Uterus (tissue), 3 donors: ENCODE measurements at regions not wholly inside any gene's neighbourhood (a gene's known extent, or its start where the extent isn't known, plus 50 kb on each side); places are given as distances from the start of the nearest gene placed in this dataset.

Experiments used
- DNase-seq, 2 donors: peaks; one replicate each; pipeline ENCODE4 v3.0.0-alpha.2; 2019 to 2020
- H3K27ac ChIP-seq, 2 donors: fragments of 200-600 bp; sonication (generic); 1 replicate in 1 of 2; 2 replicates in 1 of 2; pipeline ENCODE4 v1.5.1; 2016 to 2018
- H3K27me3 ChIP-seq, 2 donors: fragments of 200-600 bp; sonication (generic); one replicate each; pipeline ENCODE4 v1.5.1; 2018 to 2019; ENCODE audit warnings: control low read depth in 1 of 2
- H3K36me3 ChIP-seq, 2 donors: fragments of 200-600 bp; sonication (generic); one replicate each; pipeline ENCODE4 v1.5.1; 2019; ENCODE audit warnings: control low read depth in 1 of 2
- H3K4me1 ChIP-seq, 2 donors: fragments of 200-600 bp; sonication (generic); one replicate each; pipeline ENCODE4 v1.5.1; 2018 to 2019; ENCODE audit warnings: control low read depth in 1 of 2
- H3K4me3 ChIP-seq, 2 donors: fragments of 200-600 bp; sonication (generic); 1 replicate in 1 of 2; 2 replicates in 1 of 2; pipeline ENCODE4 v1.5.1; 2018 to 2019; ENCODE audit warnings: mild to moderate bottlenecking in 1 of 2
- H3K9me3 ChIP-seq, 2 donors: fragments of 200-600 bp; sonication (generic); one replicate each; pipeline ENCODE4 v1.5.1; 2019; ENCODE audit warnings: control low read depth in 1 of 2
- CTCF ChIP-seq, 4 experiments: fragments of 200-600 bp in 2 of 4; fragments of 450-650 bp in 2 of 4; sonication (generic) in 2 of 4; IDR thresholded peaks; one replicate each; pipeline ENCODE4 v1.5.1; 2016 to 2019; ENCODE audit warnings: antibody characterized with exemption in 4 of 4, mild to moderate bottlenecking in 2 of 4, moderate library complexity in 1 of 4
- POLR2A ChIP-seq, 2 donors: fragments of 450-650 bp; IDR thresholded peaks; one replicate each; pipeline ENCODE4 v1.6.1; 2016; ENCODE audit warnings: antibody characterized with exemption in 2 of 2, mild to moderate bottlenecking in 1 of 2, moderate library complexity in 1 of 2
- intact Hi-C: fragments of 100-400 bp; cut with DNase I; formaldehyde crosslinking; loops from one replicate; pipeline ENCODE4 v1.15.1; 2023; ENCODE audit warnings: low total_unique reads
- donor health status: DM: yes; HTN: yes; CAD: no.

GRCh38 chr2:239538357-239539052 is 137.7 kb upstream of the HDAC4 start:
- Histone ChIP-seq H3K4me3 (no peak overlapping the region), H3K27ac (no peak overlapping the region), H3K4me1 (no peaks in the 10 kb centered on the region), H3K27me3 (no peaks in the 10 kb centered on the region), H3K9me3 (no peaks in the 10 kb centered on the region), H3K36me3 (no peaks in the 10 kb centered on the region)
- intact Hi-C loops: no loop called here
- DNase-seq: no peak
- TF ChIP-seq POLR2A (IDR thresholded peaks at IDR 0.05) (no peak), CTCF (IDR thresholded peaks at IDR 0.05) (no peak)

GRCh38 chr2:239537633-239538356 is 137.0 kb upstream of the HDAC4 start:
- no peak for DNase-seq
- Histone ChIP-seq H3K9me3 (no peaks in the 10 kb centered on the region), H3K27ac (no peak overlapping the region), H3K4me3 (no peak overlapping the region), H3K27me3 (no peaks in the 10 kb centered on the region), H3K4me1 (no peaks in the 10 kb centered on the region), H3K36me3 (no peaks in the 10 kb centered on the region)
- TF ChIP-seq CTCF (IDR thresholded peaks at IDR 0.05): no peak
- TF ChIP-seq POLR2A (IDR thresholded peaks at IDR 0.05): no peak
- intact Hi-C loops: no loop called here

- H3K36me3 ChIP-seq: no peaks in the 10 kb centered on the region
- no peak overlapping the region for H3K4me3 ChIP-seq
- no peaks in the 10 kb centered on the region for H3K27me3 ChIP-seq
- DNase-seq: no peak
- no peaks in the 10 kb centered on the region for H3K4me1 ChIP-seq
- H3K27ac ChIP-seq: no peak overlapping the region
- H3K9me3 ChIP-seq: no peaks in the 10 kb centered on the region
- intact Hi-C loops: no loop called here
- TF ChIP-seq POLR2A (IDR thresholded peaks at IDR 0.05): no peak
- no peak for TF ChIP-seq CTCF (IDR thresholded peaks at IDR 0.05)
Measured at GRCh38 chr2:239536186-239536585, 135.4 kb upstream of the HDAC4 start.

GRCh38 chr2:239535413-239536144 is 134.8 kb upstream of the HDAC4 start:
- no peak for TF ChIP-seq CTCF (IDR thresholded peaks at IDR 0.05)
- no peak for TF ChIP-seq POLR2A (IDR thresholded peaks at IDR 0.05)
- Histone ChIP-seq H3K4me1 (no peaks in the 10 kb centered on the region), H3K36me3 (no peaks in the 10 kb centered on the region), H3K4me3 (no peak overlapping the region), H3K9me3 (no peaks in the 10 kb centered on the region), H3K27ac (no peak overlapping the region), H3K27me3 (no peaks in the 10 kb centered on the region)
- intact Hi-C loops: no loop called here
- DNase-seq: no peak
